ENCODE measurements at regions not wholly inside any gene's neighbourhood (a gene's known extent, or its start where the extent isn't known, plus 50 kb on each side); places are given as distances from the start of the nearest gene placed in this dataset.

GRCh38 chr12:77645966-77646598 lies 184.6 kb upstream of the NAV3 start:
- intact Hi-C loops (cut with micrococcal nuclease) = no loop called here
- Mint-ChIP-seq H3K36me3 (ENCODE audit: low read depth) (no peaks in the 10 kb centered on the region), H3K27ac (no peak overlapping the region), H3K4me3 (no peak overlapping the region), H3K27me3 (ENCODE audit: low read depth) (no peaks in the 10 kb centered on the region), H3K9me3 (peaks cover 4% of the 10 kb centered on the region), H3K4me1 (ENCODE audit: low read depth) (no peaks in the 10 kb centered on the region)
- CTCF ChIA-PET = no interaction called here
- DNase-seq = no peak

DNA sequence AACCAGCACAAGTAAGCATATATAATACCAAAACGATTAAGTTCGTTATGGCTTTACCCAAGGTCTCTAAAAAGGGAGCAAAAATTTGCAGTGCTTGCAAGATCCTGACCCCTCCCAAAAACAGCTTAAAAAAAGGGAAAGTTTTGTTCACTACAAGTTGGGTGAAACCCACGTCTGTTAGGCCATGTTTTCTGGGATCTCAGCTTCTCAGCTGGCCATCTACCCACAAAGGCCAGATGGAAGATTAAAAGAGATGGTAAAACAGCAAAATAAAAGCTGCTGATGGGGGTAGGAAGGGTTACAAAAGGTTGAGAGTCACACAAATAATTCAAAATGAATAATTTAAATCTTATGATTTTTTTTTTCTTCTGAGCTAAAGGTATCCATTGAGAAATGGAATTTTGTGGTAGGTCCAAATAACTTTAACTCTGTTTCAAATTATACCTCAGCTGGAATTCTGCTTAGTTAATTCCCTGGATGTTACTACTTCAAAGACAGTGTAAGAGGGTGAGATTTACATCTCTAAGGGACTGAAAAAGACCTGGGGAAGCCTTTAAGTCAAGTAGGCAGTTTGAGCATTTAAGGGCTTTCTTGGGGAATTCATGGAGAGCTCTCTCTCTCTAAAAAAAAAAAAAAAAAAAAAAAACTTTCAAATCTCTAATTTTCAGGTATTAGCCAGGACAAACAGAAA lies 185.6 kb upstream of the NAV3 start:
- CTCF ChIA-PET = no interaction called here
- Mint-ChIP-seq H3K4me1 (ENCODE audit: low read depth) (no peaks in the 10 kb centered on the region), H3K4me3 (no peak overlapping the region), H3K9me3 (peaks cover 4% of the 10 kb centered on the region), H3K36me3 (ENCODE audit: low read depth) (no peaks in the 10 kb centered on the region), H3K27me3 (ENCODE audit: low read depth) (no peaks in the 10 kb centered on the region), H3K27ac (no peak overlapping the region)
- no peak for DNase-seq
- intact Hi-C loops (cut with micrococcal nuclease) = no loop called here

DNA sequence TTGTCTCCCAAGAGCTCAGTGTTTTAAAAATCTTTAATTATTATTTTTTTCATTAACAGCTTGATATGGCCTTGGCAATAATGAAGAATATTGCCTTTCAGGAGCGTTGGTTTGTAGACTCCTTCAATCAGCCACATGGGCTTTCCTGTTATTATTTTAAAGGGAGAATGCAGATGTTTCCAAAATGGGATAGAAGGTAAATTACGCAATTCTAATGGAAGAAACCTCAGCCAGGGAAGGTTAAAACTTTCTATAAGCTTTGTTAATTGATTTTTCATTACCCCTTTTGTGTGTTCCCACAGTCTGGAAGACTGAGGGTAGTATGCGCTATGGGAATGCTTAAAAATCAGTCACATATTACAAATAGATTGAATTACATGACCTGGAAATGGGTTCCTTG lies 188.4 kb upstream of the NAV3 start:
- Mint-ChIP-seq H3K4me1 (ENCODE audit: low read depth) (no peaks in the 10 kb centered on the region), H3K27ac (no peak overlapping the region), H3K4me3 (no peak overlapping the region), H3K27me3 (ENCODE audit: low read depth) (no peaks in the 10 kb centered on the region), H3K9me3 (peaks cover 2% of the 10 kb centered on the region), H3K36me3 (ENCODE audit: low read depth) (no peaks in the 10 kb centered on the region)
- intact Hi-C loops (cut with micrococcal nuclease) = no loop called here
- CTCF ChIA-PET = no interaction called here
- no peak for DNase-seq

- H3K4me3 Mint-ChIP-seq = no peak overlapping the region
- H3K36me3 Mint-ChIP-seq (ENCODE audit: low read depth) = no peaks in the 10 kb centered on the region
- intact Hi-C loops (cut with micrococcal nuclease) = no loop called here
- DNase-seq = no peak
- CTCF ChIA-PET = interaction anchor here (1.1 kb wide), 1 partner anchor 9 kb away, joined by 3 read pairs; no protein-coding TSS in a partner anchor
- no peak overlapping the region for H3K27ac Mint-ChIP-seq
- H3K27me3 Mint-ChIP-seq (ENCODE audit: low read depth) = no peaks in the 10 kb centered on the region
- no peaks in the 10 kb centered on the region for H3K4me1 Mint-ChIP-seq (ENCODE audit: low read depth)
- peaks cover 2% of the 10 kb centered on the region for H3K9me3 Mint-ChIP-seq
These were observed 190.3 kb upstream of the NAV3 start for GRCh38 chr12:77640356-77640755.

GRCh38 chr12:77630790-77631445 lies 199.8 kb upstream of the NAV3 start:
- DNase-seq = no peak
- intact Hi-C loops (cut with micrococcal nuclease) = no loop called here
- Mint-ChIP-seq H3K36me3 (ENCODE audit: low read depth) (no peaks in the 10 kb centered on the region), H3K9me3 (peaks cover 4% of the 10 kb centered on the region), H3K4me1 (ENCODE audit: low read depth) (no peaks in the 10 kb centered on the region), H3K27me3 (ENCODE audit: low read depth) (no peaks in the 10 kb centered on the region), H3K4me3 (no peak overlapping the region), H3K27ac (no peak overlapping the region)
- CTCF ChIA-PET = interaction anchor here (1.1 kb wide), 1 partner anchor 10 kb away, joined by 3 read pairs; no protein-coding TSS in a partner anchor

GRCh38 chr12:77630344-77630743 lies 200.3 kb upstream of the NAV3 start:
- CTCF ChIA-PET = interaction anchor here (0.6 kb wide), 1 partner anchor 87 kb away, joined by 6 read pairs; no protein-coding TSS in a partner anchor
- Mint-ChIP-seq H3K4me1 (ENCODE audit: low read depth) (no peaks in the 10 kb centered on the region), H3K27me3 (ENCODE audit: low read depth) (no peaks in the 10 kb centered on the region), H3K9me3 (peaks cover 6% of the 10 kb centered on the region), H3K4me3 (no peak overlapping the region), H3K27ac (no peak overlapping the region), H3K36me3 (ENCODE audit: low read depth) (no peaks in the 10 kb centered on the region)
- intact Hi-C loops (cut with micrococcal nuclease) = no loop called here
- DNase-seq = no peak

DNA sequence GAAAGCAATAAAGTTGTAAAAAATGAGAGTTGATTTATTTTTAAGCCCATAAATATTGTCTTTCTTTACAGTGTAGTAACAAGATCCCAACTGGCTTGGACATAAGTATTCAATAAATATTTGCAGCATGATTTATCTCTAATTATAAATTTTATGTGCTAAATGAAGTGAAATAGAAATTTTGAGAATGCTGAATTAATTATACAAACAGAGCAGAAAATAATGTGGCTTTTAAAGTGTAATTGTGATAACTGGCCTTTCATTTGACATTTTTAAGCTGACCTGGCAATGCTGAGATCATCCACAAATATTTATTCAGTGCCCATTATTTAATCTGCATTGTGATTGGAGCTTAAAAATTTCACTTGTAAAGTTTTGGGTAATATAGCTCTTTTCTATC lies 201.6 kb upstream of the NAV3 start:
- no peaks in the 10 kb centered on the region for H3K36me3 Mint-ChIP-seq (ENCODE audit: low read depth)
- DNase-seq = no peak
- no peak overlapping the region for H3K27ac Mint-ChIP-seq
- intact Hi-C loops (cut with micrococcal nuclease) = no loop called here
- CTCF ChIA-PET = no interaction called here
- no peaks in the 10 kb centered on the region for H3K4me1 Mint-ChIP-seq (ENCODE audit: low read depth)
- H3K27me3 Mint-ChIP-seq (ENCODE audit: low read depth) = no peaks in the 10 kb centered on the region
- H3K4me3 Mint-ChIP-seq = no peak overlapping the region
- H3K9me3 Mint-ChIP-seq = peaks cover 7% of the 10 kb centered on the region

GRCh38 chr12:77625441-77625840 lies 205.3 kb upstream of the NAV3 start:
- CTCF ChIA-PET = no interaction called here
- no peaks in the 10 kb centered on the region for H3K27me3 Mint-ChIP-seq (ENCODE audit: low read depth)
- no peak overlapping the region for H3K4me3 Mint-ChIP-seq
- no peak for DNase-seq
- no peaks in the 10 kb centered on the region for H3K36me3 Mint-ChIP-seq (ENCODE audit: low read depth)
- no peak overlapping the region for H3K27ac Mint-ChIP-seq
- intact Hi-C loops (cut with micrococcal nuclease) = no loop called here
- peaks cover 7% of the 10 kb centered on the region for H3K9me3 Mint-ChIP-seq
- H3K4me1 Mint-ChIP-seq (ENCODE audit: low read depth) = no peaks in the 10 kb centered on the region

DNA sequence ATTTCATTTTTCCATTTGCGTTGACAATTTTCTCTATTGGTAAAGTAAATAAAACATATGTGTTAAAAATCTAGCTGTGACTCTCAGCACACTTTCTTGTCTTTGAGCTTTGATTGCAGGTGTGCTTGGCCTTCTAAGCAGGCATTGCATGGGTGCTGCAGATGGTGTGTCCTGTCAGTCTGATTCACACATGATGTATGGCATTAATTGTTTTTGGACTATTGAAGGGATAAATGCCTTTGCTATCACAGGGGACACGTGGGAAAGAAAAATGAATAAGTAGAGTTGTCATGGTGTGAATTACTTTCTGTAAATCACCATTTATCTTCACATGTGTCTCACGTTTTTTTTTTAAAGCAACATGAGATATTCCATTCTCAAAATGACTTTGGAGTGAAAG lies 211.3 kb upstream of the NAV3 start:
- Mint-ChIP-seq H3K9me3 (peaks cover 7% of the 10 kb centered on the region), H3K4me1 (ENCODE audit: low read depth) (no peaks in the 10 kb centered on the region), H3K36me3 (ENCODE audit: low read depth) (no peaks in the 10 kb centered on the region), H3K27me3 (ENCODE audit: low read depth) (no peaks in the 10 kb centered on the region), H3K27ac (no peak overlapping the region), H3K4me3 (no peak overlapping the region)
- CTCF ChIA-PET = interaction anchor here (0.7 kb wide), 2 partner anchors 15 to 1731 kb away, joined by 3 read pairs; no protein-coding TSS in a partner anchor
- intact Hi-C loops (cut with micrococcal nuclease) = no loop called here
- DNase-seq = no peak

- Mint-ChIP-seq H3K27ac (no peak overlapping the region), H3K4me1 (ENCODE audit: low read depth) (no peaks in the 10 kb centered on the region), H3K4me3 (no peak overlapping the region), H3K9me3 (peaks cover 12% of the 10 kb centered on the region), H3K27me3 (ENCODE audit: low read depth) (no peaks in the 10 kb centered on the region), H3K36me3 (ENCODE audit: low read depth) (no peaks in the 10 kb centered on the region)
- CTCF ChIA-PET = no interaction called here
- no peak for DNase-seq
- intact Hi-C loops (cut with micrococcal nuclease) = no loop called here
These were observed 212.9 kb upstream of the NAV3 start for GRCh38 chr12:77617818-77618217.

- no peak for DNase-seq
- Mint-ChIP-seq H3K27me3 (ENCODE audit: low read depth) (no peaks in the 10 kb centered on the region), H3K36me3 (ENCODE audit: low read depth) (no peaks in the 10 kb centered on the region), H3K4me3 (no peak overlapping the region), H3K27ac (no peak overlapping the region), H3K9me3 (peaks cover 12% of the 10 kb centered on the region), H3K4me1 (ENCODE audit: low read depth) (no peaks in the 10 kb centered on the region)
- intact Hi-C loops (cut with micrococcal nuclease) = no loop called here
- CTCF ChIA-PET = interaction anchor here (0.7 kb wide), 1 partner anchor 27 kb away, joined by 3 read pairs; no protein-coding TSS in a partner anchor
These were observed 215.4 kb upstream of the NAV3 start for GRCh38 chr12:77615332-77615731.

- Mint-ChIP-seq H3K27ac (no peak overlapping the region), H3K4me1 (ENCODE audit: low read depth) (no peaks in the 10 kb centered on the region), H3K9me3 (peaks cover 12% of the 10 kb centered on the region), H3K4me3 (no peak overlapping the region), H3K27me3 (ENCODE audit: low read depth) (no peaks in the 10 kb centered on the region), H3K36me3 (ENCODE audit: low read depth) (no peaks in the 10 kb centered on the region)
- CTCF ChIA-PET = no interaction called here
- no peak for DNase-seq
- intact Hi-C loops (cut with micrococcal nuclease) = no loop called here
These were observed 217.3 kb upstream of the NAV3 start for GRCh38 chr12:77613411-77613810.

- Mint-ChIP-seq H3K4me3 (no peak overlapping the region), H3K27ac (no peak overlapping the region), H3K36me3 (ENCODE audit: low read depth) (no peaks in the 10 kb centered on the region), H3K4me1 (ENCODE audit: low read depth) (no peaks in the 10 kb centered on the region), H3K27me3 (ENCODE audit: low read depth) (no peaks in the 10 kb centered on the region), H3K9me3 (peaks cover 6% of the 10 kb centered on the region)
- DNase-seq = no peak
- CTCF ChIA-PET = no interaction called here
- intact Hi-C loops (cut with micrococcal nuclease) = no loop called here
These were observed 220.2 kb upstream of the NAV3 start for GRCh38 chr12:77610446-77610845.
